ENCODE measurements at regions not wholly inside any gene's neighbourhood (a gene's known extent, or its start where the extent isn't known, plus 50 kb on each side); places are given as distances from the start of the nearest gene placed in this dataset.
A peak's percentile ranks its signal among the peaks of the same experiment; 100 is the strongest.
"Not testable (repeated sequence)": the region's sequence is repeated elsewhere in the genome, so short reads cannot be mapped to it uniquely, and the experiment has no call there.

GRCh38 chr1:82152356-82153271 is 351.9 kb downstream of the ADGRL2 start:
- DNase-seq, result no peak

GRCh38 chr1:82145656-82146055 is 344.9 kb downstream of the ADGRL2 start:
- no peak for DNase-seq

- no peak for DNase-seq
Observed at GRCh38 chr1:82143108-82143833, 342.5 kb downstream of the ADGRL2 start.

GRCh38 chr1:82141390-82141789 is 340.7 kb downstream of the ADGRL2 start:
- no peak for DNase-seq

- peak; percentile 1 for DNase-seq
Observed at GRCh38 chr1:82139751-82140468, 339.2 kb downstream of the ADGRL2 start.

- DNase-seq, result not testable (repeated sequence)
Observed at GRCh38 chr1:82136351-82136750, 335.6 kb downstream of the ADGRL2 start.

- DNase-seq, result no peak
Observed at GRCh38 chr1:82125866-82126265, 325.1 kb downstream of the ADGRL2 start.

- no peak for DNase-seq
Observed at GRCh38 chr1:82125119-82125518, 324.4 kb downstream of the ADGRL2 start.

- no peak for DNase-seq
Observed at GRCh38 chr1:82121421-82121820, 320.7 kb downstream of the ADGRL2 start.

GRCh38 chr1:82116105-82116504 is 315.4 kb downstream of the ADGRL2 start:
- DNase-seq, result no peak

- no peak for DNase-seq
Observed at GRCh38 chr1:82114887-82115286, 314.2 kb downstream of the ADGRL2 start.

GRCh38 chr1:82110366-82111254 is 309.9 kb downstream of the ADGRL2 start:
- no peak for DNase-seq

- no peak for DNase-seq
Observed at GRCh38 chr1:82108843-82109242, 308.1 kb downstream of the ADGRL2 start.

- DNase-seq, result no peak
Observed at GRCh38 chr1:82106672-82107071, 305.9 kb downstream of the ADGRL2 start.

GRCh38 chr1:82099170-82099569 is 298.4 kb downstream of the ADGRL2 start:
- DNase-seq, result no peak

GRCh38 chr1:82094136-82094535 is 293.4 kb downstream of the ADGRL2 start:
- no peak for DNase-seq

- DNase-seq, result no peak
Observed at GRCh38 chr1:82091729-82092128, 291.0 kb downstream of the ADGRL2 start.

- DNase-seq, result no peak
Observed at GRCh38 chr1:82091265-82091664, 290.5 kb downstream of the ADGRL2 start.

GRCh38 chr1:82090104-82090503 is 289.4 kb downstream of the ADGRL2 start:
- DNase-seq, result no peak

GRCh38 chr1:82086739-82087138 is 286.0 kb downstream of the ADGRL2 start:
- no peak for DNase-seq

GRCh38 chr1:82079607-82080006 is 278.9 kb downstream of the ADGRL2 start:
- no peak for DNase-seq

- DNase-seq, result no peak
Observed at GRCh38 chr1:82073659-82074058, 272.9 kb downstream of the ADGRL2 start.
